GM12878 (cell line): ENCODE measurements at regions not wholly inside any gene's neighbourhood (a gene's known extent, or its start where the extent isn't known, plus 50 kb on each side); places are given as distances from the start of the nearest gene placed in this dataset.
A peak's percentile ranks its signal among the peaks of the same experiment; 100 is the strongest.

Experiments used
- ATAC-seq: fragments of 200-7000 bp; cut with Tn5 transposase; 3 replicates; pipeline ENCODE4 v1.9.1; 2020; ENCODE audit warnings: mild to moderate bottlenecking, moderate library complexity
- BruUV-seq: library from RNA; stranded (reverse); fragments of 400-500 nt; replicated peaks from 2 replicates; lab custom pipeline; 2021; lab: Mats Ljungman, UMichigan
- CTCF ChIA-PET: fragments of 300-600 bp; sonication (Branson Sonifier 250); formaldehyde crosslinking; extraction: SDS; loops from one replicate; lab custom pipeline; 2021; ENCODE audit warnings: inconsistent platforms; lab: Yijun Ruan, JAX
- POLR2A ChIA-PET: fragments of 350-600 bp; formaldehyde crosslinking; extraction: SDS; loops from one replicate; lab custom pipeline; 2021; ENCODE audit warnings: inconsistent platforms; lab: Charles Lee
- RAD21 ChIA-PET: fragments of 300-600 bp; sonication (Branson Sonifier 250); formaldehyde crosslinking; loops from one replicate; lab custom pipeline; 2023; ENCODE audit warnings: antibody characterized with exemption; ENCODE audit not compliant: unreplicated experiment; lab: Charles Lee
- SMC1A ChIA-PET: fragments of 300-600 bp; sonication (Branson Sonifier 250); formaldehyde crosslinking; loops from one replicate; lab custom pipeline; 2023; ENCODE audit not compliant: unreplicated experiment, uncharacterized antibody; lab: Charles Lee
- DNase-seq: peaks from one replicate; pipeline ENCODE4 v3.0.0-alpha.2; 2011; ENCODE audit warnings: low read depth, low spot score
- FAIRE-seq: peaks from 3 replicates; lab custom pipeline; 2011; peaks lifted over from hg19 to GRCh38; lab: Jason Lieb, UNC
- H2AFZ ChIP-seq: 2 replicates; pipeline ENCODE4 v1.6.0; 2011; ENCODE audit warnings: low read depth, low read length, control low read depth; ENCODE audit not compliant: control insufficient read depth
- H3K27ac ChIP-seq: 2 replicates; pipeline ENCODE4 v1.5.1; 2011; ENCODE audit warnings: control low read depth; ENCODE audit not compliant: control insufficient read depth, insufficient read depth
- H3K27me3 ChIP-seq, 2 experiments: replicated peaks in 1 of 2; 2 replicates each; pipeline versions ENCODE4 v1.6.0 to v1.6.1; 2011; ENCODE audit warnings: low read length in 1 of 2; ENCODE audit not compliant: control insufficient read depth in 2 of 2, insufficient read depth in 2 of 2
- H3K36me3 ChIP-seq, 2 experiments: 2 replicates each; pipeline ENCODE4 v1.5.1; 2011; ENCODE audit warnings: low read length in 1 of 2; ENCODE audit not compliant: control insufficient read depth in 2 of 2, insufficient read depth in 2 of 2
- H3K4me1 ChIP-seq: 2 replicates; pipeline ENCODE4 v1.6.1; 2011; ENCODE audit warnings: mild to moderate bottlenecking, low read length, moderate library complexity, mixed read lengths; ENCODE audit not compliant: control insufficient read depth, insufficient read depth
- H3K4me2 ChIP-seq: 2 replicates; pipeline ENCODE4 v1.6.0; 2011; ENCODE audit warnings: control low read depth; ENCODE audit not compliant: control insufficient read depth, insufficient read depth
- H3K4me3 ChIP-seq: fragments of 200-600 bp; sonication (generic); 2 replicates; pipeline ENCODE4 v1.5.1; 2016
- H3K79me2 ChIP-seq: 2 replicates; pipeline ENCODE4 v1.6.0; 2011; ENCODE audit warnings: low read length; ENCODE audit not compliant: control insufficient read depth, insufficient read depth
- H3K9ac ChIP-seq: 2 replicates; pipeline ENCODE4 v1.8.0; 2011; ENCODE audit warnings: low read length, control low read depth, mixed read lengths; ENCODE audit not compliant: control insufficient read depth, insufficient read depth
- H3K9me3 ChIP-seq: replicated peaks from 3 replicates; pipeline ENCODE4 v1.5.1; 2011; ENCODE audit warnings: mild to moderate bottlenecking, low read length; ENCODE audit not compliant: control insufficient read depth, insufficient read depth
- H4K20me1 ChIP-seq: 2 replicates; pipeline ENCODE4 v1.6.0; 2011; ENCODE audit not compliant: control insufficient read depth, insufficient read depth
- DPF2 ChIP-seq: fragments of 450-650 bp; IDR thresholded peaks from 2 replicates; pipeline ENCODE4 v1.6.1; 2017; ENCODE audit warnings: mild to moderate bottlenecking
- HCFC1 ChIP-seq: fragments of 150-350 bp; IDR thresholded peaks from 2 replicates; pipeline ENCODE4 v1.6.1; 2014; ENCODE audit warnings: low read length
- MYB ChIP-seq: fragments of 150-350 bp; IDR thresholded peaks from 2 replicates; pipeline ENCODE4 v1.6.1; 2014; ENCODE audit warnings: mild to moderate bottlenecking, low read depth, low read length, borderline replicate concordance
- NBN ChIP-seq: fragments of 450-650 bp; IDR thresholded peaks from 2 replicates; pipeline ENCODE4 v1.6.1; 2016
- RUNX3 ChIP-seq: IDR thresholded peaks from 2 replicates; pipeline ENCODE4 v1.6.1; 2012; ENCODE audit warnings: low read length, inconsistent platforms
- ZNF207 ChIP-seq: fragments of 450-650 bp; IDR thresholded peaks from 2 replicates; pipeline ENCODE4 v1.6.1; 2014; ENCODE audit warnings: antibody characterized with exemption, mild to moderate bottlenecking, borderline replicate concordance
- ZNF622 ChIP-seq: fragments of 450-650 bp; IDR thresholded peaks from 2 replicates; pipeline ENCODE4 v1.6.1; 2017; ENCODE audit warnings: mild to moderate bottlenecking, inconsistent platforms
- WGBS: methylation state at CpG from one replicate; pipeline ENCODE4 v1.1.6; 2016; ENCODE audit warnings: low lambda C conversion rate; ENCODE audit not compliant: insufficient replicate concordance, insufficient coverage; ENCODE audit errors: missing lambda C conversion rate; 5-methylcytosine and 5-hydroxymethylcytosine counted together
- in situ Hi-C: fragments of 300-500 bp; cut with MboI; formaldehyde crosslinking; loops from 9 replicates; pipeline ENCODE4 v1.14.3; 2018; ENCODE audit warnings: mixed read lengths
- intact Hi-C: fragments of 100-400 bp; cut with micrococcal nuclease; formaldehyde crosslinking; loops from one replicate; pipeline ENCODE4 v1.14.2; 2022; ENCODE audit not compliant: unreplicated experiment
- TF ChIP-seq, protein P1 (sequence below): IDR thresholded peaks from 2 replicates; pipeline ENCODE4 v1.6.1; 2011; ENCODE audit warnings: low read depth, mild to moderate bottlenecking, low read length, moderate library complexity, borderline replicate concordance; ENCODE audit errors: extremely low read depth

DNA sequence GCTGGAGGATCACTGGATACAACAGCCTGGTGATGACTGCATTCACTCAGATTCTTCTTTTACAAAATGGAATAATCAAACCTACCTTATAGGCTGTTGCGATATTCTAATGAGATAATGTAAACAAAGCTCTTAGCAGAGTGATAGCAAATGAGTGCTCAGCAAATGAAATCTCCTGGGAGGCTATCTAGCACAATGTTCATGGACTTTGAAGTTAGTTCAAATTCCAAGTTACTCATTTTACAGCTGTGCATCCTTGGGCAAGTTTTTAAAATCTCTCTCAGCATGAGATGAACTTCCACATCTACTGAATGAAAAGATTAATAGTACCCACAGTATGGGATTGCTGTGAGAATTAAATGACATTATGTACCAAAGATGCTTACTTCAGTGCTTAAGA is 80.8 kb upstream of the PAPPA2 start (continued):
- no peak for TF ChIP-seq HCFC1
- no peak for TF ChIP-seq MYB
- TF ChIP-seq ZNF622: no peak

DNA sequence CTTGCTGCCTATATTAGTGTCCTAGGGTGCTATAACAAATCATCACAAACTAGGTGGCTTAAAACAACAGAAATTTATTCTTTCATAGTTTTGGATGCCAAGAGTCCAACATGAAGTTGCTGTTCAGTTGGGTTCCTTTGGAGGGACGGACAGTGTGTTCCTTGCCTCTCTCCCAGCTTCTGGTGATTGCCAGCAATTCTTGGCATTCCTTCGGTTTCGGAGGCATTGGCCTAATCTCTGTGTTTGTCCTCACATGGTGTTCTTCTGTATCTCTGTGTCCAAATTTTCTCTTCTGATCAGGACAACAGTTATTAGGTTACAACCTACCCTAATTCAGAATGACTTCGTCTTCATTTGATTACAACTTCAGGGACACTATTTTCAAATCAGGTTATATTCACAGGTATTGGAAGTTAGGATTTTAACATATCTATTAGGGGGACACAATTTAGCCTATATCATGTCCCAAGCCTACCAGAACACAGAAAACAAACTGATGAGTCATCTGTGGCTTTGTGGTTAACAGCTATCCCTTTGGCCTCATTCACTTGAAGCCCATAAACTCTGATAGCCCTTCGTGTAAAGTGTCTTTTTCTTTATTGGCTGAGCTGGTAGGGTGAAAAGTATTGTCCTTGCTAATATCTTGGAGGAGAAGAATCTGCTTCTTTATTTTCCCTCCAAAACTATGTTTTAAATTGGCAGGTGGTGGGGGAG is 83.2 kb upstream of the PAPPA2 start:
- ChIA-PET SMC1A (no interaction called here), CTCF (no interaction called here), POLR2A (no interaction called here), RAD21 (no interaction called here)
- H3K9ac ChIP-seq: no peak overlapping the region
- H2AFZ ChIP-seq: no peak overlapping the region
- no peak overlapping the region for H3K27ac ChIP-seq
- ATAC-seq (0 out of 3 replicates have a peak, but pooled peaks have one; percentile 23), DNase-seq (no peak), FAIRE-seq (no peak)
- no peaks in the 10 kb centered on the region for H4K20me1 ChIP-seq
- intact Hi-C loops (loop anchor here (5.0 kb wide), 1 partner anchor 168 kb away; no protein-coding TSS in a partner anchor), in situ Hi-C loops (loop anchor here (10.0 kb wide), 2 partner anchors 305 to 505 kb away; no protein-coding TSS in a partner anchor)
- no peaks in the 10 kb centered on the region for H3K9me3 ChIP-seq
- no peaks in the 10 kb centered on the region for H3K4me1 ChIP-seq
- H3K4me2 ChIP-seq: no peak overlapping the region
- no peaks in the 10 kb centered on the region for H3K79me2 ChIP-seq
- H3K4me3 ChIP-seq: no peak overlapping the region
- TF ChIP-seq RUNX3 (peak; percentile 44; the same call in 1 of the 2 replicates), DPF2 (no peak), NBN (no peak), ZNF207 (no peak)
- TF ChIP-seq, protein P1, sequence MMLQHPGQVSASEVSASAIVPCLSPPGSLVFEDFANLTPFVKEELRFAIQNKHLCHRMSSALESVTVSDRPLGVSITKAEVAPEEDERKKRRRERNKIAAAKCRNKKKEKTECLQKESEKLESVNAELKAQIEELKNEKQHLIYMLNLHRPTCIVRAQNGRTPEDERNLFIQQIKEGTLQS: no peak
- no TSS peak for BruUV-seq
- no peaks in the 10 kb centered on the region for H3K27me3 ChIP-seq
- no peaks in the 10 kb centered on the region for H3K36me3 ChIP-seq
- WGBS: 37% methylated on average over 5 of the region's 5 CpGs
